ENCODE measurements at regions not wholly inside any gene's neighbourhood (a gene's known extent, or its start where the extent isn't known, plus 50 kb on each side); places are given as distances from the start of the nearest gene placed in this dataset.

DNA sequence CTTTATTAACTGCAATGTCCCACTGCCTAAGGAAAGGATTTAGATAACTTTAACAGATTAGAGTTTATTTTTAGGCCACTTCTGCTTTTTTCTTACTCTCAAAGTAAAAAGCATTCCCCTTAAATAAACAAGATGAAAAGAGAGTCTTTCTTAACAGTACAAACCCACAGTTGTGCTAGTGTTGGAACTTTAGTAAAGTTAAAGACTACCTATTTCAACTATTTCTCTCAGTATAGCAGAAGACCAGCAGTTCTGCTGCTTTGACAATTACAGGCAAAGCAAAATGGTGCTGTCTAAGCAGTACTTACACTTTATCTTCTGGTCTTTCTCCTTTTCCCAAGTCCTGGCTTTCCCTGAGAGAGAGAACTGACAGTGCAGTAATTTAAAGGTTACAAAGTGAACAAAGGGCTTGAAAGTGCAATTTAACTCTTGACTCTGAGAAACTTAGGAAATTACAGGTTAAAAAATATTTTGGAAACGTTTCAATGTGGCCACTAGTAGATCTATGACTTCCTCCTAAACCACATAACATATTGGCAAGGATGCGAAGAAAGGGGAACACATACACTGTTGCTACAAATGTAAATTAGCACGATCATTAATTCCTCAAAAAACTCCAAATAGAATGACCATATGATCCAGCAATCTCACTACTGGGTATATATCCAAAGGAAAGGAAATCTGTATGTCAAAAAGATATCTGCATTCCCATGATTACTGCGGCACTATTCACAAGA lies 135.4 kb upstream of the POGK start:
- Histone ChIP-seq H3K9ac (replicated peaks; ENCODE audit: extremely low read depth, insufficient read depth, low read length) (no peak overlapping the region), H3K4me2 (ENCODE audit: insufficient read depth, low read length) (no peak overlapping the region), H3K9me1 (replicated peaks; ENCODE audit: control insufficient read depth, extremely low read depth, insufficient read depth, low read length) (no peaks in the 10 kb centered on the region), H3K9me3 (replicated peaks; ENCODE audit: control insufficient read depth, insufficient read depth, low read length) (no peaks in the 10 kb centered on the region), H3K4me1 (ENCODE audit: control insufficient read depth, extremely low read depth, insufficient read depth, low read length) (no peaks in the 10 kb centered on the region), H3K4me3 (replicated peaks in 1 of 3; ENCODE audit: insufficient read depth in 1 of 3, low read depth in 1 of 3, low read length in 3 of 3) (no peak overlapping the region), H3K27ac (ENCODE audit: insufficient read depth, low read depth, low read length) (no peak overlapping the region), H3K36me3 (ENCODE audit: control insufficient read depth in 2 of 2, extremely low read depth in 1 of 2, insufficient read depth in 2 of 2, low read length in 2 of 2) (no peaks in the 10 kb centered on the region), H4K20me1 (replicated peaks; ENCODE audit: control insufficient read depth, extremely low read depth, insufficient read depth, low read length) (no peaks in the 10 kb centered on the region), H3K27me3 (ENCODE audit: control insufficient read depth in 2 of 2, insufficient read depth in 2 of 2, low read length in 2 of 2) (no peaks in the 10 kb centered on the region), H3K79me2 (ENCODE audit: control insufficient read depth, insufficient read depth, low read length) (no peaks in the 10 kb centered on the region), H2AFZ (ENCODE audit: low read depth, low read length) (no peak overlapping the region)
- no TSS peak for BruUV-seq (replicated peaks)
- ChIA-PET POLR2A (no interaction called here), CTCF (no interaction called here)
- no peak for TF ChIP-seq GATA2 (IDR thresholded peaks at IDR 0.05; ENCODE audit: insufficient read depth, insufficient read length, low read depth, low read length)
- no peak for TF ChIP-seq POLR2AphosphoS5 (IDR thresholded peaks at IDR 0.05; ENCODE audit: insufficient read depth, low read depth, low read length)
- DNase-seq (ENCODE audit: low read depth, low spot score), result no peak
- FAIRE-seq, result no peak
- dilution Hi-C loops (cut with MboI; ENCODE audit: extremely low pct_ligation_motif_present, low sequenced_read_pairs), result no loop called here
- intact Hi-C loops (cut with micrococcal nuclease), result no loop called here

DNA sequence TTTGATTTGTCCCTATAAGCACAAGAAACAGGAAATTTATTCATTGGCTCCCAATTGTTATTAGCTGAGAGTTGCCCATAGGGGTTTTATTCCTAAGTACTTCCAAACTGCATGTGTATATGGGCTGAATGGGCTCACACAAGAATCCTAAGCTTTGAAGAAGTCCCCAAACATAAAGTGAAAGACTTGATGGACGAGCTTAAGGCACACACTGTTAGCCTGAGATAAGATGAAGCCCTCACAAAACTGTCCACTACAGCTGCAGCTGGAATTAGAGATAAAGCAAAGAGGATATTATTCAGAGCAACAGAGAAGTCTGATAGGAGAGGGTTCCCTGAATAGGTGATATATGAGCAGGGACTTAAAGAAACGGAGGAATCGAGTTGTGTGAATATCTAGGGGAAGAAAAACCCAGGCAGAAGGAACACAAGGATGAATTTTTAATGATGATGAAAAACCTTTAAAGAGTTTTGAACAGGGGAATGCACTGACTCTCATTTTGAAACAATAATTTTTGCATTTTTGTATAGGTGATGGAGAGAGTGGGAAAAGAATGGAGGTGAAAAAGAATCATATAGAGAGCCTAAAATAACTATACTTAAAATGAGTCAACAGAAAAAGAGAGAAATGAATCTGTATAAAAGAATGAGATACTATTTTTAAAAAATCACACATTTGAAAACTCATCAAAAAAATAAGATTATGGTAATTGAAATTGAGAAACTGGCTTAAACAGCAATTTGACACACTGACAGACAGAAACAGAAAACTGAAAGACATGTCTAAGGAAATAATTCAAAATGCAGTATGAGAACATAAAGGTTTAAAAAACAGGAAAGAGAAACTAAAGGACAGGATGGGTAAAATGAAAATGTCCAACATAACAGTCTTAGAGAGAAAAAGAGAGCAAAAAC lies 133.6 kb upstream of the POGK start:
- POLR2A ChIA-PET, result no interaction called here

More for the DNA sequence above, 133.6 kb upstream of the POGK start:
- Histone ChIP-seq H3K27me3 (ENCODE audit: control insufficient read depth in 2 of 2, insufficient read depth in 2 of 2, low read length in 2 of 2) (no peaks in the 10 kb centered on the region), H2AFZ (ENCODE audit: low read depth, low read length) (no peak overlapping the region), H3K4me1 (ENCODE audit: control insufficient read depth, extremely low read depth, insufficient read depth, low read length) (no peaks in the 10 kb centered on the region), H3K36me3 (ENCODE audit: control insufficient read depth in 2 of 2, extremely low read depth in 1 of 2, insufficient read depth in 2 of 2, low read length in 2 of 2) (no peaks in the 10 kb centered on the region), H3K4me2 (ENCODE audit: insufficient read depth, low read length) (no peak overlapping the region), H3K4me3 (replicated peaks in 1 of 3; ENCODE audit: insufficient read depth in 1 of 3, low read depth in 1 of 3, low read length in 3 of 3) (no peak overlapping the region), H4K20me1 (replicated peaks; ENCODE audit: control insufficient read depth, extremely low read depth, insufficient read depth, low read length) (no peaks in the 10 kb centered on the region), H3K9me3 (replicated peaks; ENCODE audit: control insufficient read depth, insufficient read depth, low read length) (no peaks in the 10 kb centered on the region), H3K9ac (replicated peaks; ENCODE audit: extremely low read depth, insufficient read depth, low read length) (no peak overlapping the region), H3K79me2 (ENCODE audit: control insufficient read depth, insufficient read depth, low read length) (no peaks in the 10 kb centered on the region), H3K27ac (ENCODE audit: insufficient read depth, low read depth, low read length) (no peak overlapping the region), H3K9me1 (replicated peaks; ENCODE audit: control insufficient read depth, extremely low read depth, insufficient read depth, low read length) (no peaks in the 10 kb centered on the region)
- dilution Hi-C loops (cut with MboI; ENCODE audit: extremely low pct_ligation_motif_present, low sequenced_read_pairs) (no loop called here), intact Hi-C loops (cut with micrococcal nuclease) (no loop called here)
- BruUV-seq (replicated peaks), result no TSS peak
- DNase-seq (ENCODE audit: low read depth, low spot score), result no peak
- TF ChIP-seq GATA2 (IDR thresholded peaks at IDR 0.05; ENCODE audit: insufficient read depth, insufficient read length, low read depth, low read length) (no peak), JUN (IDR thresholded peaks at IDR 0.05; ENCODE audit: borderline replicate concordance, insufficient read depth, insufficient read length, low read depth) (no peak), FOS (IDR thresholded peaks at IDR 0.05; ENCODE audit: borderline replicate concordance, insufficient read depth, low read length) (no peak), POLR2A (IDR thresholded peaks at IDR 0.05; ENCODE audit: low read depth, low read length) (no peak), MYC (IDR thresholded peaks at IDR 0.05; ENCODE audit: low read depth, low read length) (no peak), POLR2AphosphoS5 (IDR thresholded peaks at IDR 0.05; ENCODE audit: insufficient read depth, low read depth, low read length) (no peak), EZH2 (IDR thresholded peaks at IDR 0.05; ENCODE audit: borderline replicate concordance, low read depth, low read length, severe bottlenecking) (no peak), CTCF (IDR thresholded peaks at IDR 0.05; ENCODE audit: extremely low read depth in 1 of 2, insufficient read depth in 1 of 2, low read depth in 1 of 2, low read length in 2 of 2) (no peak)
- TF ChIP-seq, protein P1, sequence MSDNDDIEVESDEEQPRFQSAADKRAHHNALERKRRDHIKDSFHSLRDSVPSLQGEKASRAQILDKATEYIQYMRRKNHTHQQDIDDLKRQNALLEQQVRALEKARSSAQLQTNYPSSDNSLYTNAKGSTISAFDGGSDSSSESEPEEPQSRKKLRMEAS (IDR thresholded peaks at IDR 0.05; ENCODE audit: insufficient read depth, insufficient read length), result no peak
- CTCF ChIA-PET, result no interaction called here
- FAIRE-seq, result no peak

Data from endothelial cell of umbilical vein (primary cell).